ENCODE measurements at regions not wholly inside any gene's neighbourhood (a gene's known extent, or its start where the extent isn't known, plus 50 kb on each side); places are given as distances from the start of the nearest gene placed in this dataset.

- TF ChIP-seq EGR1 (IDR thresholded peaks at IDR 0.05; ENCODE audit: low read depth in 2 of 2) = no peak
- no peak for TF ChIP-seq GABPA (IDR thresholded peaks at IDR 0.05 in 1 of 2, conservative IDR thresholded peaks at IDR 0.05 in 1 of 2)
- TF ChIP-seq, protein P1, sequence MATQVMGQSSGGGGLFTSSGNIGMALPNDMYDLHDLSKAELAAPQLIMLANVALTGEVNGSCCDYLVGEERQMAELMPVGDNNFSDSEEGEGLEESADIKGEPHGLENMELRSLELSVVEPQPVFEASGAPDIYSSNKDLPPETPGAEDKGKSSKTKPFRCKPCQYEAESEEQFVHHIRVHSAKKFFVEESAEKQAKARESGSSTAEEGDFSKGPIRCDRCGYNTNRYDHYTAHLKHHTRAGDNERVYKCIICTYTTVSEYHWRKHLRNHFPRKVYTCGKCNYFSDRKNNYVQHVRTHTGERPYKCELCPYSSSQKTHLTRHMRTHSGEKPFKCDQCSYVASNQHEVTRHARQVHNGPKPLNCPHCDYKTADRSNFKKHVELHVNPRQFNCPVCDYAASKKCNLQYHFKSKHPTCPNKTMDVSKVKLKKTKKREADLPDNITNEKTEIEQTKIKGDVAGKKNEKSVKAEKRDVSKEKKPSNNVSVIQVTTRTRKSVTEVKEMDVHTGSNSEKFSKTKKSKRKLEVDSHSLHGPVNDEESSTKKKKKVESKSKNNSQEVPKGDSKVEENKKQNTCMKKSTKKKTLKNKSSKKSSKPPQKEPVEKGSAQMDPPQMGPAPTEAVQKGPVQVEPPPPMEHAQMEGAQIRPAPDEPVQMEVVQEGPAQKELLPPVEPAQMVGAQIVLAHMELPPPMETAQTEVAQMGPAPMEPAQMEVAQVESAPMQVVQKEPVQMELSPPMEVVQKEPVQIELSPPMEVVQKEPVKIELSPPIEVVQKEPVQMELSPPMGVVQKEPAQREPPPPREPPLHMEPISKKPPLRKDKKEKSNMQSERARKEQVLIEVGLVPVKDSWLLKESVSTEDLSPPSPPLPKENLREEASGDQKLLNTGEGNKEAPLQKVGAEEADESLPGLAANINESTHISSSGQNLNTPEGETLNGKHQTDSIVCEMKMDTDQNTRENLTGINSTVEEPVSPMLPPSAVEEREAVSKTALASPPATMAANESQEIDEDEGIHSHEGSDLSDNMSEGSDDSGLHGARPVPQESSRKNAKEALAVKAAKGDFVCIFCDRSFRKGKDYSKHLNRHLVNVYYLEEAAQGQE (IDR thresholded peaks at IDR 0.05) = no peak
- no peak for TF ChIP-seq RAD21 (IDR thresholded peaks at IDR 0.05)
- TF ChIP-seq, protein P2, sequence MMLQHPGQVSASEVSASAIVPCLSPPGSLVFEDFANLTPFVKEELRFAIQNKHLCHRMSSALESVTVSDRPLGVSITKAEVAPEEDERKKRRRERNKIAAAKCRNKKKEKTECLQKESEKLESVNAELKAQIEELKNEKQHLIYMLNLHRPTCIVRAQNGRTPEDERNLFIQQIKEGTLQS (IDR thresholded peaks at IDR 0.05) = no peak
- TF ChIP-seq CTCF (IDR thresholded peaks at IDR 0.05; ENCODE audit: low read depth, low read length, missing input control) = no peak
- TF ChIP-seq TAF1 (conservative IDR thresholded peaks at IDR 0.05) = no peak
- TF ChIP-seq, protein P3, sequence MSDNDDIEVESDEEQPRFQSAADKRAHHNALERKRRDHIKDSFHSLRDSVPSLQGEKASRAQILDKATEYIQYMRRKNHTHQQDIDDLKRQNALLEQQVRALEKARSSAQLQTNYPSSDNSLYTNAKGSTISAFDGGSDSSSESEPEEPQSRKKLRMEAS (IDR thresholded peaks at IDR 0.05) = no peak
Measured at GRCh38 chr10:4250587-4250887, 465.5 kb upstream of the KLF6 start.

Data from liver (tissue), 3 donors.